Suprapubic skin (tissue), 3 donors: ENCODE measurements at regions not wholly inside any gene's neighbourhood (a gene's known extent, or its start where the extent isn't known, plus 50 kb on each side); places are given as distances from the start of the nearest gene placed in this dataset.

Source experiments
- CTCF ChIP-seq, 2 donors: fragments of 200-600 bp in 1 of 2; fragments of 450-650 bp in 1 of 2; sonication (generic) in 1 of 2; IDR thresholded peaks; one replicate each; pipeline ENCODE4 v1.5.1; 2016 to 2019; ENCODE audit warnings: antibody characterized with exemption in 2 of 2, mild to moderate bottlenecking in 1 of 2, moderate library complexity in 1 of 2
- POLR2A ChIP-seq, 2 donors: fragments of 450-650 bp; IDR thresholded peaks; one replicate each; pipeline ENCODE4 v1.6.1; 2017; ENCODE audit warnings: antibody characterized with exemption in 2 of 2, mild to moderate bottlenecking in 2 of 2, moderate library complexity in 2 of 2

DNA sequence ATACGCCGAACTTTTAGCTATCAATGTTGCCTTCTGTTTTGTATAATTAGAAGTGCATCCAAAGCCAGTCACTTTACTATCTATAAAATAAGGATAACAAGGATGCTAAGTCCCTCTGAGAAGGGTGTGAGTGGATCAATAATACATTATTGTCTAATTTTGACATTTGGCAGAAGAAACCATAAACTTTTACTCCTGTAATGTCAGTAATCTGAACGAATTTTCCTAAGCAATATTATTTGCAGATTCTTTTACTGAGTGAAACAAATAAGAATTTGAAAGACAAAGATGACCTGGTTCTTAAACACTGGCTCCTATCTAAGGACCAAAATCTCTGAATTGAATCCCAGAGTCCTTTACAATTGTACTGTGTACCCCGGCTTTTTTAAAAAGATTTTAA is 126.6 kb upstream of the TMEM161B start:
- TF ChIP-seq CTCF (IDR thresholded peaks at IDR 0.05) (no peak), POLR2A (IDR thresholded peaks at IDR 0.05) (no peak)
